GM19328 (cell line): ENCODE measurements at regions not wholly inside any gene's neighbourhood (a gene's known extent, or its start where the extent isn't known, plus 50 kb on each side); places are given as distances from the start of the nearest gene placed in this dataset.
"Not testable (repeated sequence)": the region's sequence is repeated elsewhere in the genome, so short reads cannot be mapped to it uniquely, and the experiment has no call there.

Experiments
- ATAC-seq: cut with Tn5 transposase; IDR thresholded peaks from one replicate; pipeline ENCODE4 v1.9.1; 2021; ENCODE audit warnings: mild to moderate bottlenecking, moderate library complexity; ENCODE audit not compliant: unreplicated experiment

GRCh38 chr6:84847390-84848160, 83.2 kb upstream of the TBX18 start:
- ATAC-seq = no peak

- no peak for ATAC-seq
Measured at GRCh38 chr6:84842525-84843166, 78.2 kb upstream of the TBX18 start.

- ATAC-seq = not testable (repeated sequence)
Measured at GRCh38 chr6:84837068-84837866, 72.9 kb upstream of the TBX18 start.

- ATAC-seq = no peak
Measured at GRCh38 chr6:84836366-84836765, 72.0 kb upstream of the TBX18 start.

GRCh38 chr6:84835340-84835739, 70.9 kb upstream of the TBX18 start:
- ATAC-seq = no peak

- not testable (repeated sequence) for ATAC-seq
Measured at GRCh38 chr6:84831924-84832323, 67.5 kb upstream of the TBX18 start.

GRCh38 chr6:84825461-84825860, 61.1 kb upstream of the TBX18 start:
- ATAC-seq = no peak

- ATAC-seq = not testable (repeated sequence)
Measured at GRCh38 chr6:84821314-84821713, 56.9 kb upstream of the TBX18 start.

GRCh38 chr6:84816741-84817140, 52.3 kb upstream of the TBX18 start:
- no peak for ATAC-seq

- ATAC-seq = no peak
Measured at GRCh38 chr6:84815896-84816735, 51.7 kb upstream of the TBX18 start.
